GM21367 (cell line): ENCODE measurements at regions not wholly inside any gene's neighbourhood (a gene's known extent, or its start where the extent isn't known, plus 50 kb on each side); places are given as distances from the start of the nearest gene placed in this dataset.
"Not testable (repeated sequence)": the region's sequence is repeated elsewhere in the genome, so short reads cannot be mapped to it uniquely, and the experiment has no call there.

ENCODE experiments used
- ATAC-seq: cut with Tn5 transposase; IDR thresholded peaks from one replicate; pipeline ENCODE4 v1.9.1; 2021; ENCODE audit not compliant: unreplicated experiment

DNA sequence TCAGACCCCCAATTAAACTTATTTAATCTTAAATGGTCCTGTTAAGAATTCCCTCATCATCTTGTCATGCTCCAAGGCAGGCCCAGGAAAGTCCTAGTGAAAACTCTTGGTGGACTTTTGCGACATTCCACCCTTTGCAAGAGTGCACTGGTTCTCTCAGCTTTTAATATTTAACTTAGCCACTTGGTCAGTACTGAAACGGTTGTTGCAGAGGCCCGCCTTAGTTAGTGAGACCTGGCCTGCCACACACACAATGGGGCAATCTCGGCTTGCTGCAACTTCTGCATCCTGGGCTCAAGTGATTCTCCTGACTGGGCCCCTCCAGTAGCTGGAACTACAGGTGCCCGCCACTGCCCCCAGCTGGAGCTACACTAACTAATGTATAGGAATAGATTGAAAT lies 1366.0 kb downstream of the UQCRFS1 start:
- ATAC-seq: no peak

DNA sequence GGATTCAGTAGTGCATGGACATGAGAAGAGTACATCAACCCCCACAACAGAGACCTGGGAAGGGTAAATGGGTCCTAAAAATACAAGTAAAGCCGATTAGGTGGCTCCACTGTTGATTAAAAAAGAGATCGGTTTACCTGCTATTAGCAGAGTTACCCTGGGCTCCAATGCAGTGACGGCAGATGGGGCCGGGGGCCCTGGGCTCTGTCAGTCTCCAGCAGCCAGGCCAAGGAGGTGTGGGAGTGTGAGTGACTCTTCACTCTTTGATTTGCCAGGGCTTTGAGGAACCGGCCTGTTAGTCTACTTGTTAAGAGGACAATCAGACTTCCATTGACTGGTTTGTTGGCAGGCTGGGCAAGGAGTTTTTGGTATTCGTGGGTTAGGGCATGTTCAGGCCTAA lies 1368.7 kb downstream of the UQCRFS1 start:
- ATAC-seq: no peak

DNA sequence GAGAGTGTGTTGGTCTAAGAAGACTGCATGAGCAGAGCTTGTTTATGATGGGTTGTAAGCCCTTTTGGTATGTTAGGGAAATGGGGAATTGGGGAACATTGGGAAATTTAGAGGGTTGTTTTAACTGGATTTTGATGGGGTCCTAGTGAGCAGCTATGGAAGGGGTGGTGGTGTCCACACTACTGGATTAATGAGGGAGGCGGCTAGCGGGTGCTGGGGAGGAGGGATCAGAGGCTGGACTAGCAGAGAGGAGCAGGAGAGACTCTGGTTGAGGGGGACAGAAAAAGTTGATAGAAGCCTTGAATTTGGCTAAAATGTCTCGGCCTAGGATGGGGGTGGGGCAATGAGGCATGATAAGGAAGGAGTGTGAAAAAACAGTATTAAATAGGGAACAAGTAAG lies 1369.1 kb downstream of the UQCRFS1 start:
- ATAC-seq: no peak

DNA sequence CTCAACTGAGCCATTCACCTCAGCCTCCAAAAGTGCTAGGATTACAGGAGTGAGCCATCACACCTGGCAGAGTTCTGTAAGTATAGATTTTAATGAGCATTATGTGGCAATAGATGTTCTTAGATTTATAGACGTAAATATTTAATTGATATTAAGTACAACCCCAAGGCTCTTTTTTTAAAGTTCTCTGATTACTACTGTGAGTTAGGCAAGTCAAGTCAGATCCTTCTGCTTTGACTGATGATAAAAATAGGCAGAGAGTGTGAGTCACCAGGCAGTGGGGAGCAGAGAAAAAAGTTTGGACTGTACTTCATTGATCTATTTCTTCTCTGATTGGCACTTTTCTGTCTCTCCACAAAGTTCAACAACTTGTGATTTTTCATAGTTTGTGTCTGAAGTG lies 1379.9 kb downstream of the UQCRFS1 start:
- no peak for ATAC-seq

DNA sequence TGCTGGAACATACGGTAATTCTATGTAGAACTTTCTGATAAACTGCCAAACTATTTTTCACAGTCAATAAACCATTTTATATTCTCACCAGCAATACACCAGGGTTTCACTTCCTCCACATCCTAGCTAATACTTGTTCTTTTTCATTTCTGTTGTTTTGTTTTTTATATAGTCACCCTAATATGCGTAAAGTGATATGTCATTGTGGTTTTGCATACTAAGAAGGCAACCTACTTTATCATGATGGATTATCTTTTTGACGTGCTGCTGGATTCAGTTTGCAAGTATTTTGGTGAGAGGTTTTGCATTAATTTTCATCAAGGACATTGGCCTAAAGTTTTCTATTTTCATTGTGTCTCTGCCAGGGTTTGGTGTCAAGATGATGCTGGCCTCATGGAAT lies 1384.1 kb downstream of the UQCRFS1 start:
- no peak for ATAC-seq

DNA sequence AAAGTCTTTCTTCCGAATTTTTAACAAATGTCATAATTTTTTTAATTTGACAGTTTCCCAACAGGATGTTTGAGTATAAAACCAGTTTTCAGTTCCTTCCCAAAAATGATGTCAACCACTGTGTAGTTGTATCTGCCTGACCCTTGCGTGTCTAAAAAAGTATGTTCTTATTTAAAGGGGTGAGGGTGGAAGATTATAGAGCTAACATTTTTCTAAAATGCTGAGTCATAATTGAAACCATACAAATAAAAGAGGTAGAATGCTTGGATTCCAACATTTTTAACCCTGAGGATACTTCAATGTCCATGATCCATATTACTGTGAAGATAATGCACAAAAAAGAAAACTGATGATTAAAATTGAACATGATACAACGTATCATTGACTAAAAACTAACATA lies 1388.8 kb downstream of the UQCRFS1 start:
- ATAC-seq: no peak

DNA sequence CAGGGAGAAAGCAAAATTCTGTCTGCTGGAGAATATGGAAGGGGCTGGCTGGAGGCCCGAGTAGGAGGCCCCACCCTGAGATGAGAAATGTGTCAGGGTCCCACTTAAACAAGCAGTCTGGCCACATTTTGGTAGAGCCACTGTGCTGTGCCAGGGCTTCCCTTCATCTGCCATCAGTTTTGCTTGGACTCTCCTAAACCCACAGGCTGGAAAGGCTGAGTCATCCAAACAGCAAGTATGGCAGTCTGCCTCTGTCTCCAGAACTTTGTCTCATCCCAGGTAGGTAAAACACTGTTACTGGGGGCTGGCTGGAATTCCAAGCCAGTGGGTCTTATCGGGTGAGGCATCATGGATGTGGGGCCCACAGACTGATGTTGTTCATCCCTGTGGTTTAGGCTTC lies 1390.6 kb downstream of the UQCRFS1 start:
- no peak for ATAC-seq

DNA sequence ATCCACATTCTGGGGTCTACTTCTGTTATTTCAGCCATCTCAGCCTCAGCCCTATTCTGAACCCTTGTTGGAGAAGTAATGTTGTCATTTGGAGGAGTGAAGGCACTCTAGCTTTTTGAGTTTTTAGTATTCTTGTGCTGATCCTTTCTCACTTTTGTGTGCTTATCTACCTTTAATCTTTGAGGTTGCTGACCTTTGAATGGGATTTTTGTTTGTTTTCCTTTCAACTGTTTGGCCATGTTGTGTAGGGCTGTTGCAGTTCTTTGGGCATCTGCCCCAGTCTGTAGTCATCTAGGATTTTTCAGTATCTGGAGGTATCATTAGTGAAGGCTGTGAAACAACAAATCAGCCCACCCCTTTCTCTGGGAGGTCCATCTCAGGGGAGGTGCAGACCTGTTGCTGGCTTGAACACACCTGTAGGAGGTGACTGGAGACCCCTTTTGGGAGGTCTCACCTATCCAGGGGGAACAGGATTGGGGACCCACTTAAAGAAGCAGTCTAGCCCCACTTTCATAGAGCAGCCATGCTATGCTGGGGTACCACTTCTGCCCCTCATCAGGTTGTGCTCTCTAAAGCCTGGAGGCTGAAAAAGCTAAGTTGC lies 1391.4 kb downstream of the UQCRFS1 start:
- ATAC-seq: no peak

DNA sequence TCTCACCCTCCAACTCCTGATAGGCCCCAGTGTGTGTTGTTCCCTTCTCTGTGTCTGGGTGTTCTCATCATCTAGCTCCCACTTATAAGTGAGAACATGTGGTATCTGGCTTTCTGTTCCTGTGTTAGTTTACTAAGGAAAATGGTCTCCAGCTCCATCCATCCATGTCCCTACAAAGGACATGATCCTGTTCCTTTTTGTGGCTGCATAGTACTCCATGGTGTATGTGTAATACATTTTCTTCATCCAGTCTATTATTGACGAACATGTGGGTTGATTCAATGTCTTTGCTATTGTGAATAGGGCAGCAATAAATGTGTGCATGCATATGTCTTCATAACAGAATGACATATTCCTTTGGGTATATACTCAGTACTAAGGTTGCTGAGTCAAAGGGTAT lies 1397.0 kb downstream of the UQCRFS1 start:
- ATAC-seq: no peak

DNA sequence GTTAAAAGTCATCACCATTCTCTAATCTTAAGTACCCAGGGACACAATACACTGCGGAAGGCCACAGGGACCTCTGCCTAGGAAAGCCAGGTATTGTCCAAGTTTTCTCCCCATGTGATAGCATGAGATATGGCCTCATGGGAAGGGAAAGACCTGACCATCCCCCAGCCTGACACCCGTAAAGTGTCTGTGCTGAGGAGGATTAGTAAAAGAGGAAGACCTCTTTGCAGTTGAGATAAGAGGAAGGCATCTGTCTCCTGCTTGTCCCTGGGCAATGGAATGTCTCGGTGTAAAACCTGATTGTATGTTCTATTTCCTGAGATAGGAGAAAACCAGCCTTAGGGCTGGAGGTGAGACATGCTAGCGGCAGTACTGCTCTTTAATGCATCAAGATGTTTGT lies 1398.1 kb downstream of the UQCRFS1 start:
- not testable (repeated sequence) for ATAC-seq

DNA sequence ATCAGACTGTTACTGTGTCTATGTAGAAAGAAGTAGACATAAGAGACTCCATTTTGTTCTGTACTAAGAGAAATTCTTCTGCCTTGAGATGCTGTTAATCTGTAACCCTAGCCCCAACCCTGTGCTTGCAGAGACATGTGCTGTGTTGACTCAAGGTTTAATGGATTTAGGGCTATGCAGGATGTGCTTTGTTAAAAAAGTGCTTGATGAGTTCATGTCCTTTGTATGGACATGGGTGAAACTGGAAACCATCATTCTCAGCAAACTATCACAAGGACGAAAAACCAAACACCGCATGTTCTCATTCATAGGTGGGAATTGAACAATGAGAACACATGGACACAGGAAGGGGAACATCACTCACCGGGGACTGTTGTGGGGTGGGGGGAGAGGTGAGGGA lies 1398.7 kb downstream of the UQCRFS1 start:
- not testable (repeated sequence) for ATAC-seq

DNA sequence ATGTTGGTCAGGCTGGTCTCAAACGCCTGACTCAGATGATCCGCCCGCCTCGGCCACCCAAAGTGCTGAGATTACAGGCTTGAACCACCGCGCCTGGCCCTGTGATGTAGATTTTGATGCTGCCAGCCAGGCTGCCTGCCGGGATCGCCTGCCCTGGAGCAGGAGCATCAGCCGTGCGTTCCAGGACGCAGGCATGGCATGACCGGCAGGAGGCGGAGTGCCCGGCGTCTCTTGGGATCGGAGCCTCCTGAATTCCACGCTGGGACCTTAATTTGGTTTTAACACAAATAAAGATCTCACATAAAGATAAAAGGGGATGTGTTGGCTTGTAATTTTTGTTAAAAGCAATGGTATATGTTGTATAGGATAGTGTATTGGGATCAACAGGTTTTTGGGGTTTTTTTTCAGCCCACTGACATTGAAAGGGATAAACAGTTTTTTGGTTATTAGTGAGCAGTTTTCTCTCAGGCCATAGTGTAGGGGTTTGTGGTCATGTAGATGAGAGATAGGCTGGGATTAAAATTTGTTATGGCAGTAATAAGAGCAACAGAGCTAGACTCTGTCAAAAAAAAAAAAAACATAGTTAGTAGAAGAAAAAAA lies 1406.4 kb downstream of the UQCRFS1 start:
- no peak for ATAC-seq

DNA sequence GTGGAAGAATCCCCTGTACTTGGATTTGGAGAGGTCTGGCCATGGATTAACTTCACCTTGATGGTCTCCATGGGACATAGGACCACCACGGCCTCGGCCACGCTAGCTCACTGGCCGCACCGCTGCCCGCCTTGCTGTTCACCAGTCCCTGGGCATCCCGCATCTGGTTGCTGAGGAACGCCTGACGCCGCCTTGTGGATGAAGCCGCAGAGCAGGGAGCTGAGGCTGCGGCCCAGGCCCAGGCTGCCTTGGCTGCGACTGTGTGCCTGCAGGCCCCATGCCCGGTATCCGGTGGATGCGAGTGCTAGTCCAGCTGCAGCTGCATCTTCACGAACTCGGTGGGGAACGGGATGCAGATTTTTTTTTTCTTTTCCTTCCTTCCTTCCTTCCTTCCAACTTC lies 1407.1 kb downstream of the UQCRFS1 start:
- no peak for ATAC-seq

DNA sequence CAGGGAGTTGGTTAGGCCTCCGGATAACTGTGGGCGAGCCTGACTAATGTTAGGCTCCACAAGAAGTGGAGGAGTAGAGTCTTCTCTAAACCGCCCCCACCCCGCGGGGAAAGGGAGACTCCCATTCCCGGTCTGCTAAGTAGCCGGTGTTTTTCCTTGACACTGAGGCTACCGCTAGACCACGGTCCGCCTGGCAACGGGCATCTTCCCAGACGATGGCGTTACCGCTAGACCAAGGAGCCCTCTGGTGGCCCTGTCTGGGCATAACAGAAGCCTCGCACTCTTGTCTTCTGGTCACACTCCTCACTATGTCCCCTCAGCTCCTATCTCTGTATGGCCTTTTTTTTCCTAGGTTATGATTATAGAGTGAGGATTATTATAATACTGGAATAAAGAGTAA lies 1410.7 kb downstream of the UQCRFS1 start:
- ATAC-seq: not testable (repeated sequence)

DNA sequence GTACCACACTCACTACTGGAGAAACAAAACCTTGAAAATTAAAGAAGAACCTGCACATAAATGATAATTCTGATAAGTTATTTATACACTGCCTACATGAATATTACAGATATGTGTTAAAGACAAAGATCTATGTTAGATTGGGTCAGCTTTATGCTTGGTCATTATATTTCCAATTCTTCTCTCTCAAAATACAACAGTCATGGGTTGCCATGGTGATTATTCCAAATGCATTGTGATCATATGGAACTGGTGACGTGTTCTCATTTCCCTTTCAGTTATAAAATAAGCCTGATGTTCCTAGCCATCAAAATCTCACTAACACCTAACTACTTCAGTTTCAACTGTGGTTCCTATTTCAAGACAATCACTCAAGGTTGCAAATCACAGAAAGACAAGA lies 1416.4 kb downstream of the UQCRFS1 start:
- no peak for ATAC-seq

DNA sequence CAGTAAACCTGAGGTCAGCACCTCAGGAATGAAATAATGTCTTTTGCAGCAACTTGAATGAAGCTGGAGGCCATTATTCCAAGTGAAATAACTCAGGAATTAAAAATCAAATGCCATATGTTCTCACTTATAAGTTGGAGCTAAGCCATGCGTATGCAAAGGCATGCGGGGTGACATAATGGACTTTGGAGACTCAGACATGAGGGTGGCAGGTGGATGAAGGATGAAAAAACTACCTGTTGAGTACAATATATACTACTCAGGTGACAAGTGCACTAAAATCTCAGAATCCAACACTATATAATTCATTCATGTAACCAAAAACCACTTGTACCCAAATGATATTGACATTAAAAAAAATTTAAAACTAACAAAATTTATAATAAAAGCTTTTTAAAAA lies 1416.9 kb downstream of the UQCRFS1 start:
- no peak for ATAC-seq

DNA sequence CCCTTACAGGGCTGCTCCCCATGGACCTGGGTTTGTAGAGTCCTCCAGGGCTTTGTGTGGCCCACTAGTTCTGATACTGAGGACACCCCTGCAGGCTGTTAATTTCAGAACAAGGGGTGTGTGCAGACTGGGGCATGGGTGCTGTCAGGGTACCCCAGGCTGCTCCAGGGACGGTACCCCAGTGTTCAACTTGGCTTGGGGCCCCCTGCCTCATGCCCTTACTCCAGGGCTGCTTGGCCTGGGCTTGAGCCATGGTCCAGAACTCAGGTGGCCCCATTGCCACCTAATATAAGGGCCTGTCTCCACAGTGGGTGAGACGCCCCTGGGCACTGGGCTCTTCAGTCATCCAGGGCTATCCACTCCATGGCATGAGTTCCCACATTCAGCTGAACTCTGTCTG lies 1417.6 kb downstream of the UQCRFS1 start:
- no peak for ATAC-seq

DNA sequence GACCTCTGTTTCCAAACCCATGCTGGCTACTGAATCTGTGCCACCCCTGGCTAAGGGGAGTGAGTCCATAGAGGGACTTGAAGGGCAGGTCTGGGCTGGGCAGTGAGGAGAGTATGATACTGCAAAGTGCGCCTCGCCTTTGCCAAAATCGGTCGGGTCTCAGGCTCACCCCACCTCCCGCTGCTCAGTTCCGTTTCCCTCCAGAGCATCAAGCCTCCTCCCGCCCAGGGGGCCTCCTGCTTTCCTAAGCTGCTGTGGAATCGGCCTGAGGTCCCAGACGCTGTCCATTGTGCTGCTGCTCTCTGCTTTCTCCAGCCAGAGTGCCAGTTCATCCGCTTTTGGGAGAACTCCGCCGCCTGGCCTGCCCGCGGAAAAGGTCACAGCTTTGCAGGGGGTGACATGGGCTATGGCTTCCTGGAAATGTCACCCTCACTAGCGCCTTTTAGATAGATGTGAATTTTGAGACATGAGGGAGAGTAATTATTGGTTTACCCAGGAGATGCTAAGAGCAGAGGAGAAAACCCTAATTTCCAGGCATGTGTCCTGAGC lies 1418.4 kb downstream of the UQCRFS1 start:
- no peak for ATAC-seq

DNA sequence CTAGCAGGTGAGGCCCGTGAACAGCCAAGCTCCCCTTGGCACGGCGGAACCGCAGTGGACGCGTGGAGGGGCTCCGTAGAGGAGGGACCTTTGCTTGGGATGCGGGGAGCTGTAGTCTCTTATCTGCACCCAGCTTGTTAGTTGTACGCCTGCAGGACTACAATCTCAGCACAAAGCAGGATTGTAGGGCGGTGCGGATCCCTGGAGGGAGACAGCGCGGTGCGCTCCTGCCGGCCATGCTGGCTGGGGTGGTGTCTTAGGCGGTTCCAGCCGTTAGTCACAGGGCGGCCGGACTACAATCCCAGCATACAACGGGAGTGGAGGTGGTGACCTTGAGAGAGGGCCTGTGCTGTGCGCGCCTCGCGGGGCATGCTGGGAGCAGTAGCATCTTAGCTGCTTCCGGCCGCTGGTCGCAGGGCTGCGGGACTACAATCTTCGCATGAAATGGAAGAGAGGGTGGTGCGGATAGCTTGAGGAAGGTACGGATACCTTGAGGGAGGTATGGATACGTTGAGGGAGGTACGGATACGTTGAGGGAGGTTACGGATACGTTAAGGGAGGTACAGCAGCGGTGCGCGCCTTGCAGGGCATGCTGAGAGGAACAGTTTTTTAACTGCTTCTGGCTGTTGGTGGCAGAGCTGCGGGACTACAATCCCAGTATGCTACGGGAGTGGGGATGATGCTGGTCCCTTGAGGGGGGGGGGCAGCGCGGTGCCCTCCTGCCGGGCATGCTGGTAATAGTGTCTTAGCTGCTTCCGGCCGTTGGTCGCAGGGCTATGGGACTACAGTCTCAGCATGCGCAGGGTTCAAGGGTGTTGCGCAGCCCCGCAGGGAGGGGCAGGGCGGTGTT lies 1419.1 kb downstream of the UQCRFS1 start:
- peak; percentile 87 for ATAC-seq

DNA sequence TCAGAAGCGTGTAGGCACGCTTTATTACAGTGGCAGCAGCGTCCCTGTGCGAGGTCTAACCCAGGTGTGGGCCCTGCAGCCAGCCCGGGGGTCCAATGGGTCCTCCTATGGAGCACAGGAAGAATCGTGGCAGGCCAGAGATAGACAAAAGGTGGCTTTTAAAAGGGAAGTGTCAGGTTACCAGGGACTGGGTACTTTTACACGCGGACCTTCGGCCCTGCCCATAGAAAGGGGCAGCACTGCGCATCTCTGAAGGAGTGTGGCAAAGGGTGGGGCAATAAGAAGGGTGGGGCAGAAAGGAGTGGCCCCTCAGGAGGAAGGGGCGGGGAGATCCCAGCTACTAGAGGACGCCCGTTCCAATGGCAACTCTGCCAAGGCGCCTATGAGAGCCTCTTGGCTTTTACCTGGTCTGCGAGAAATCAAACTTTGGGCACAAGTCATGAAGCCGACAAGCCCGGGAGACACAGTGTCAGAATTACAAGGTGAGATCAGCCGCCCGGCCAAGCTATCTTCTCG lies 1419.8 kb downstream of the UQCRFS1 start:
- peak; percentile 71 for ATAC-seq

DNA sequence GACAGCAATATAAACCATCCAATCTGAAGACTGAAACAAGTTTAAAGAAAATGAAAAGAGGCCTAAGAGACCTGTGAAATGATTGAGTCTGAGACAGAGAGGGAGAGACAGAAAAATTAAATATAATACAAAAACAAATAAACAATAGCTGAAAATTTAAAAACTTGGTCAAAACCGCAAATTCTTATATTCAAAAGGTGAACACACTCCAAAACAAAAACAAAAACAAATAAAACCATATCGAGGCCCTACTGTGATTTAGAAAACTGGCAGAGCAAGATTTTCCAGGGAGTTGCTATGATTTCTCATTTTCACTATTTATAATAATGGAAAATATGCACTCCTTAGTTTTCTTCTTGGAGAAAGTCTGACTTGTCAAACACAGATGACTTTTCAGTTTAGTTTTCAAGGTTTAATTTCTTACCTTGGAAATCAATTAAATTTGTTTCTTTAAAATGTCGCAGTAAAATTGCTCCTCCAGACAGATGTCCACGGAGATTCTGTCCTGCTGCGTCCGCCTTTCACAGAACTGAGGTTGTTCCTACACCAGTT lies 1420.3 kb downstream of the UQCRFS1 start:
- ATAC-seq: no peak
